SK-N-SH (cell line): ENCODE measurements at regions not wholly inside any gene's neighbourhood (a gene's known extent, or its start where the extent isn't known, plus 50 kb on each side); places are given as distances from the start of the nearest gene placed in this dataset.

Experiments
- CTCF ChIA-PET: fragments of 300-600, 350-600 bp; formaldehyde crosslinking; extraction: SDS; loops from one replicate; lab custom pipeline; 2021; lab: Yijun Ruan, JAX
- POLR2A ChIA-PET: fragments of 350-600 bp; sonication (Branson Sonifier 250); formaldehyde crosslinking; extraction: SDS; loops from one replicate; lab custom pipeline; 2020; ENCODE audit warnings: antibody characterized with exemption, inconsistent platforms; lab: Yijun Ruan, JAX
- DNase-seq: peaks from one replicate; pipeline ENCODE4 v3.0.0; 2012
- H2AFZ ChIP-seq: fragments of 200-600 bp; sonication (generic); 2 replicates; pipeline ENCODE4 v1.8.1; 2016; ENCODE audit warnings: antibody characterized with exemption, mild to moderate bottlenecking, low read depth
- H3F3A ChIP-seq: fragments of 200-600 bp; sonication (generic); replicated peaks from 2 replicates; pipeline ENCODE3; 2016; ENCODE audit warnings: antibody characterized with exemption, mild to moderate bottlenecking; ENCODE audit not compliant: insufficient read depth
- H3K27ac ChIP-seq, 2 experiments: fragments of 200-500 bp in 1 of 2; fragments of 200-600 bp in 1 of 2; sonication (Bioruptor generic) in 1 of 2; sonication (generic), shearing (Covaris generic) in 1 of 2; 2 replicates each; pipeline versions ENCODE4 v1.5.1 to v1.6.1; 2014 to 2016; ENCODE audit warnings: low read depth in 2 of 2, inconsistent platforms in 1 of 2, low read length in 1 of 2, mild to moderate bottlenecking in 1 of 2, mixed read lengths in 1 of 2
- H3K27me3 ChIP-seq: fragments of 200-600 bp; sonication (generic), shearing (Covaris generic); 2 replicates; pipeline ENCODE4 v1.6.1; 2016; ENCODE audit warnings: mixed run types; ENCODE audit not compliant: insufficient read depth
- H3K36me3 ChIP-seq, 2 experiments: fragments of 200-500 bp in 1 of 2; fragments of 200-600 bp in 1 of 2; sonication (Bioruptor generic) in 1 of 2; sonication (generic) in 1 of 2; replicated peaks in 1 of 2; 2 replicates each; pipeline versions ENCODE3 to v1.5.1; 2014 to 2016; ENCODE audit warnings: low read length in 1 of 2, mild to moderate bottlenecking in 1 of 2; ENCODE audit not compliant: insufficient read depth in 2 of 2, control insufficient read depth in 1 of 2
- H3K4me1 ChIP-seq, 2 experiments: fragments of 200-500 bp in 1 of 2; fragments of 200-600 bp in 1 of 2; sonication (Bioruptor generic) in 1 of 2; sonication (generic), shearing (Covaris generic) in 1 of 2; 2 replicates each; pipeline versions ENCODE4 v1.5.1 to v1.6.1; 2014 to 2016; ENCODE audit warnings: low read depth in 1 of 2, low read length in 1 of 2, mixed run types in 1 of 2; ENCODE audit not compliant: insufficient read depth in 2 of 2, control insufficient read depth in 1 of 2
- H3K4me2 ChIP-seq: fragments of 200-600 bp; sonication (generic), shearing (Covaris generic); 2 replicates; pipeline ENCODE4 v1.6.1; 2017; ENCODE audit warnings: mixed run types
- H3K4me3 ChIP-seq, 2 experiments: fragments of 200-500 bp in 1 of 2; fragments of 200-600 bp in 1 of 2; sonication (Bioruptor generic) in 1 of 2; sonication (generic), shearing (Covaris generic) in 1 of 2; 2 replicates each; pipeline versions ENCODE4 v1.5.1 to v1.8.1; 2014 to 2016; ENCODE audit warnings: low read depth in 2 of 2, inconsistent platforms in 1 of 2, low read length in 1 of 2, mild to moderate bottlenecking in 1 of 2, mixed read lengths in 1 of 2, moderate library complexity in 1 of 2
- H3K79me2 ChIP-seq: fragments of 200-600 bp; sonication (generic); 2 replicates; pipeline ENCODE4 v1.8.1; 2017; ENCODE audit warnings: mild to moderate bottlenecking; ENCODE audit not compliant: insufficient read depth
- H3K9ac ChIP-seq: fragments of 200-600 bp; sonication (generic); 2 replicates; pipeline ENCODE4 v1.6.1; 2017; ENCODE audit warnings: mixed run types
- H3K9me2 ChIP-seq: fragments of 200-600 bp; sonication (generic); 2 replicates; pipeline ENCODE4 v1.6.1; 2017; ENCODE audit warnings: mixed run types
- H3K9me3 ChIP-seq: fragments of 200-600 bp; sonication (generic); 2 replicates; pipeline ENCODE4 v1.6.1; 2017; ENCODE audit warnings: mixed run types, mild to moderate bottlenecking, moderate library complexity
- H4K20me1 ChIP-seq: fragments of 200-600 bp; sonication (generic); 2 replicates; pipeline ENCODE4 v1.6.1; 2017; ENCODE audit warnings: mild to moderate bottlenecking, mixed run types; ENCODE audit not compliant: insufficient read depth
- CHD2 ChIP-seq: fragments of 150-350 bp; IDR thresholded peaks from 2 replicates; pipeline ENCODE4 v1.6.1; 2018; ENCODE audit warnings: low read length; ENCODE audit not compliant: partially characterized antibody
- ELF1 ChIP-seq: IDR thresholded peaks from 2 replicates; pipeline ENCODE4 v1.4.0; 2012
- EP300 ChIP-seq, 2 experiments: IDR thresholded peaks; 2 replicates each; pipeline versions ENCODE4 v1.4.0 to v1.6.1; 2012; ENCODE audit warnings: borderline replicate concordance in 1 of 2, low read depth in 1 of 2, low read length in 1 of 2
- GABPA ChIP-seq: IDR thresholded peaks from 2 replicates; pipeline ENCODE4 v1.4.0; 2012; ENCODE audit warnings: low read depth, mild to moderate bottlenecking
- GATA2 ChIP-seq: sonication (generic); formaldehyde crosslinking; IDR thresholded peaks from 2 replicates; pipeline ENCODE4 v1.5.0; 2020; ENCODE audit warnings: mild to moderate bottlenecking, missing genetic modification reagents
- PBX3 ChIP-seq: IDR thresholded peaks from 2 replicates; pipeline ENCODE4; 2012
- RCOR1 ChIP-seq: fragments of 150-350 bp; IDR thresholded peaks from 2 replicates; pipeline ENCODE4 v1.6.1; 2017; ENCODE audit warnings: antibody characterized with exemption, low read length
- RXRA ChIP-seq: IDR thresholded peaks from 2 replicates; pipeline ENCODE4 v1.4.0; 2012; ENCODE audit warnings: low read depth, mild to moderate bottlenecking, borderline replicate concordance
- SIN3A ChIP-seq: IDR thresholded peaks from 2 replicates; pipeline ENCODE4 v1.6.1; 2012; ENCODE audit warnings: low read depth, mild to moderate bottlenecking, low read length, moderate library complexity, borderline replicate concordance
- TCF12 ChIP-seq: IDR thresholded peaks from 2 replicates; pipeline ENCODE4 v1.4.0; 2012
- TEAD4 ChIP-seq: IDR thresholded peaks from 2 replicates; pipeline ENCODE4 v1.4.0; 2012; ENCODE audit warnings: mild to moderate bottlenecking, borderline replicate concordance; ENCODE audit not compliant: insufficient read depth
- USF2 ChIP-seq: fragments of 150-350 bp; IDR thresholded peaks from 2 replicates; pipeline ENCODE4 v1.6.1; 2017; ENCODE audit warnings: antibody characterized with exemption, low read length, low read depth, borderline replicate concordance
- ZBTB33 ChIP-seq: IDR thresholded peaks from 2 replicates; pipeline ENCODE4 v1.4.0; 2012; ENCODE audit warnings: low read depth, borderline replicate concordance
- WGBS: methylation state at CpG from one replicate; pipeline ENCODE4 v1.1.6; 2017; ENCODE audit warnings: low lambda C conversion rate; 5-methylcytosine and 5-hydroxymethylcytosine counted together

GRCh38 chr2:173775440-173775839, 189.7 kb downstream of the SP3 start:
- H2AFZ ChIP-seq, result no peak overlapping the region
- no peaks in the 10 kb centered on the region for H3K4me1 ChIP-seq
- H3K9me2 ChIP-seq, result no peaks in the 10 kb centered on the region
- no peaks in the 10 kb centered on the region for H4K20me1 ChIP-seq
- 33% methylated on average over 1 of the region's 2 CpGs for WGBS
- DNase-seq, result no peak
- no peak overlapping the region for H3K4me3 ChIP-seq
- H3K4me2 ChIP-seq, result no peak overlapping the region
- no peak overlapping the region for H3K27ac ChIP-seq
- H3K9me3 ChIP-seq, result no peaks in the 10 kb centered on the region
- no peak for TF ChIP-seq CHD2
- no peak for TF ChIP-seq ELF1
- TF ChIP-seq RXRA, result no peak
- no peak for TF ChIP-seq EP300 (IDR thresholded peaks at IDR 0.05; ENCODE audit: borderline replicate concordance in 1 of 2, low read depth in 1 of 2, low read length in 1 of 2)
- no peak for TF ChIP-seq USF2
- TF ChIP-seq GATA2, result no peak
- no peak for TF ChIP-seq ZBTB33
- TF ChIP-seq, all 33 proteins: peak for 0
- H3F3A ChIP-seq, result no peaks in the 10 kb centered on the region
- H3K27me3 ChIP-seq, result peaks cover 11% of the 10 kb centered on the region; the same call in 1 of the 2 replicates
- CTCF ChIA-PET, result no interaction called here
- H3K9ac ChIP-seq, result no peak overlapping the region
- H3K79me2 ChIP-seq, result no peaks in the 10 kb centered on the region
- H3K36me3 ChIP-seq, result no peaks in the 10 kb centered on the region
- POLR2A ChIA-PET, result no interaction called here

- POLR2A ChIA-PET, result no interaction called here
These were observed 182.5 kb downstream of the SP3 start for GRCh38 chr2:173782681-173783080.

More at GRCh38 chr2:173782681-173783080, 182.5 kb downstream of the SP3 start:
- H3K79me2 ChIP-seq, result no peaks in the 10 kb centered on the region
- no peaks in the 10 kb centered on the region for H3K36me3 ChIP-seq
- no peaks in the 10 kb centered on the region for H3K9me3 ChIP-seq
- no peak overlapping the region for H3K9ac ChIP-seq
- 29% methylated on average over 4 of the region's 4 CpGs for WGBS
- TF ChIP-seq TCF12 (no peak), RCOR1 (no peak), ZBTB33 (no peak), TEAD4 (no peak), PBX3 (no peak), GABPA (no peak), RXRA (no peak), SIN3A (no peak), GATA2 (no peak)
- no peak overlapping the region for H3K4me3 ChIP-seq
- no peak overlapping the region for H3K27ac ChIP-seq
- no peaks in the 10 kb centered on the region for H4K20me1 ChIP-seq
- no peaks in the 10 kb centered on the region for H3K4me1 ChIP-seq
- CTCF ChIA-PET, result no interaction called here
- H3K27me3 ChIP-seq, result no peaks in the 10 kb centered on the region
- H2AFZ ChIP-seq, result no peak overlapping the region
- H3F3A ChIP-seq, result no peaks in the 10 kb centered on the region
- no peak overlapping the region for H3K4me2 ChIP-seq
- no peaks in the 10 kb centered on the region for H3K9me2 ChIP-seq
- DNase-seq, result no peak
